Ectodermal cell (in vitro differentiated cells): ENCODE measurements at regions not wholly inside any gene's neighbourhood (a gene's known extent, or its start where the extent isn't known, plus 50 kb on each side); places are given as distances from the start of the nearest gene placed in this dataset.

Source experiments
- H3K27ac ChIP-seq: 2 replicates; pipeline ENCODE4 v1.7.0; 2013; ENCODE audit warnings: mild to moderate bottlenecking, low read depth, low read length; ENCODE audit not compliant: insufficient read depth, poor library complexity, severe bottlenecking
- H3K27me3 ChIP-seq: 2 replicates; pipeline ENCODE4 v1.7.0; 2013; ENCODE audit warnings: mild to moderate bottlenecking, low read length; ENCODE audit not compliant: insufficient read depth, control insufficient read depth, poor library complexity, severe bottlenecking
- H3K36me3 ChIP-seq: one replicate; pipeline ENCODE4 v1.7.0; 2013; ENCODE audit warnings: low read length; ENCODE audit not compliant: control insufficient read depth, insufficient read depth
- H3K4me1 ChIP-seq: one replicate; pipeline ENCODE4 v1.7.0; 2013; ENCODE audit warnings: low read length; ENCODE audit not compliant: control insufficient read depth, insufficient read depth
- H3K4me3 ChIP-seq: 2 replicates; pipeline ENCODE4 v1.7.0; 2013; ENCODE audit warnings: low read depth, low read length, control low read depth; ENCODE audit not compliant: insufficient read depth
- H3K9me3 ChIP-seq: 2 replicates; pipeline ENCODE4 v1.7.0; 2013; ENCODE audit warnings: mild to moderate bottlenecking, low read length, moderate library complexity; ENCODE audit not compliant: control insufficient read depth
- WGBS, 2 experiments: methylation state at CpG; one replicate each; pipeline ENCODE4 v1.1.7; 2013; ENCODE audit warnings: missing lambda C conversion rate in 2 of 2; 5-methylcytosine and 5-hydroxymethylcytosine counted together

GRCh38 chr13:103250071-103250470 is 183.9 kb upstream of the SLC10A2 start:
- H3K4me1 ChIP-seq: no peaks in the 10 kb centered on the region
- no peaks in the 10 kb centered on the region for H3K36me3 ChIP-seq
- 91 to 97% methylated on average over 1 of the region's 1 CpG for WGBS, 2 experiments
- H3K9me3 ChIP-seq: no peaks in the 10 kb centered on the region
- no peak overlapping the region for H3K27ac ChIP-seq
- no peaks in the 10 kb centered on the region for H3K27me3 ChIP-seq
- no peak overlapping the region for H3K4me3 ChIP-seq

- Histone ChIP-seq H3K9me3 (no peaks in the 10 kb centered on the region), H3K36me3 (no peaks in the 10 kb centered on the region), H3K27me3 (no peaks in the 10 kb centered on the region), H3K27ac (no peak overlapping the region), H3K4me1 (no peaks in the 10 kb centered on the region), H3K4me3 (no peak overlapping the region)
- WGBS, 2 experiments: 95% methylated on average over 8 of the region's 8 CpGs
Observed at GRCh38 chr13:103246581-103247200, 180.5 kb upstream of the SLC10A2 start.

- Histone ChIP-seq H3K27ac (no peak overlapping the region), H3K4me3 (no peak overlapping the region), H3K27me3 (no peaks in the 10 kb centered on the region), H3K4me1 (no peaks in the 10 kb centered on the region), H3K36me3 (no peaks in the 10 kb centered on the region), H3K9me3 (no peaks in the 10 kb centered on the region)
- whole genome bisulfite sequencing, 2 experiments: 91 to 96% methylated on average over 3 of the region's 3 CpGs
Observed at GRCh38 chr13:103243495-103243894, 177.3 kb upstream of the SLC10A2 start.

- no peak overlapping the region for H3K27ac ChIP-seq
- no peaks in the 10 kb centered on the region for H3K36me3 ChIP-seq
- H3K27me3 ChIP-seq: no peaks in the 10 kb centered on the region
- H3K4me3 ChIP-seq: no peak overlapping the region
- WGBS, 2 experiments: 93 to 94% methylated on average over 2 of the region's 2 CpGs
- H3K9me3 ChIP-seq: no peaks in the 10 kb centered on the region
- no peaks in the 10 kb centered on the region for H3K4me1 ChIP-seq
Observed at GRCh38 chr13:103238441-103238840, 172.2 kb upstream of the SLC10A2 start.

GRCh38 chr13:103236213-103236612 is 170.0 kb upstream of the SLC10A2 start:
- Histone ChIP-seq H3K36me3 (no peaks in the 10 kb centered on the region), H3K9me3 (no peaks in the 10 kb centered on the region), H3K27me3 (no peaks in the 10 kb centered on the region), H3K27ac (no peak overlapping the region), H3K4me3 (no peak overlapping the region), H3K4me1 (no peaks in the 10 kb centered on the region)
- WGBS, 2 experiments: 84 to 86% methylated on average over 2 of the region's 2 CpGs

GRCh38 chr13:103229674-103230073 is 163.5 kb upstream of the SLC10A2 start:
- Histone ChIP-seq H3K4me1 (no peaks in the 10 kb centered on the region), H3K27me3 (no peaks in the 10 kb centered on the region), H3K4me3 (no peak overlapping the region), H3K9me3 (no peaks in the 10 kb centered on the region), H3K36me3 (no peaks in the 10 kb centered on the region), H3K27ac (no peak overlapping the region)
- WGBS, 2 experiments: 100% methylated on average over 1 of the region's 1 CpG

GRCh38 chr13:103224804-103225203 is 158.6 kb upstream of the SLC10A2 start:
- Histone ChIP-seq H3K27ac (no peak overlapping the region), H3K27me3 (no peaks in the 10 kb centered on the region), H3K4me1 (no peaks in the 10 kb centered on the region), H3K4me3 (no peak overlapping the region), H3K9me3 (no peaks in the 10 kb centered on the region), H3K36me3 (no peaks in the 10 kb centered on the region)
- 93 to 95% methylated on average over 4 of the region's 4 CpGs for WGBS, 2 experiments

GRCh38 chr13:103222683-103223082 is 156.5 kb upstream of the SLC10A2 start:
- WGBS, 2 experiments: 92 to 96% methylated on average over 4 of the region's 4 CpGs
- H3K27me3 ChIP-seq: no peaks in the 10 kb centered on the region
- no peaks in the 10 kb centered on the region for H3K9me3 ChIP-seq
- H3K4me3 ChIP-seq: no peak overlapping the region
- no peaks in the 10 kb centered on the region for H3K4me1 ChIP-seq
- H3K27ac ChIP-seq: no peak overlapping the region
- no peaks in the 10 kb centered on the region for H3K36me3 ChIP-seq

GRCh38 chr13:103218253-103218652 is 152.0 kb upstream of the SLC10A2 start:
- Histone ChIP-seq H3K27ac (no peak overlapping the region), H3K9me3 (no peaks in the 10 kb centered on the region), H3K4me3 (no peak overlapping the region), H3K36me3 (no peaks in the 10 kb centered on the region), H3K27me3 (no peaks in the 10 kb centered on the region), H3K4me1 (no peaks in the 10 kb centered on the region)
- 100% methylated on average over 1 of the region's 1 CpG for WGBS, 2 experiments

GRCh38 chr13:103213152-103213551 is 146.9 kb upstream of the SLC10A2 start:
- H3K27me3 ChIP-seq: no peaks in the 10 kb centered on the region
- H3K36me3 ChIP-seq: no peaks in the 10 kb centered on the region
- H3K27ac ChIP-seq: no peak overlapping the region
- 81 to 86% methylated on average over 6 to 7 of the region's 7 CpGs for WGBS, 2 experiments
- H3K4me3 ChIP-seq: no peak overlapping the region
- no peaks in the 10 kb centered on the region for H3K4me1 ChIP-seq
- H3K9me3 ChIP-seq: no peaks in the 10 kb centered on the region

- no peak overlapping the region for H3K4me3 ChIP-seq
- 95 to 98% methylated on average over 3 to 4 of the region's 4 CpGs for WGBS, 2 experiments
Observed at GRCh38 chr13:103210348-103210747, 144.1 kb upstream of the SLC10A2 start.

More at GRCh38 chr13:103210348-103210747, 144.1 kb upstream of the SLC10A2 start:
- no peaks in the 10 kb centered on the region for H3K27me3 ChIP-seq
- no peaks in the 10 kb centered on the region for H3K36me3 ChIP-seq
- no peak overlapping the region for H3K27ac ChIP-seq
- no peaks in the 10 kb centered on the region for H3K9me3 ChIP-seq
- no peaks in the 10 kb centered on the region for H3K4me1 ChIP-seq
